ENCODE measurements at regions not wholly inside any gene's neighbourhood (a gene's known extent, or its start where the extent isn't known, plus 50 kb on each side); places are given as distances from the start of the nearest gene placed in this dataset.

DNA sequence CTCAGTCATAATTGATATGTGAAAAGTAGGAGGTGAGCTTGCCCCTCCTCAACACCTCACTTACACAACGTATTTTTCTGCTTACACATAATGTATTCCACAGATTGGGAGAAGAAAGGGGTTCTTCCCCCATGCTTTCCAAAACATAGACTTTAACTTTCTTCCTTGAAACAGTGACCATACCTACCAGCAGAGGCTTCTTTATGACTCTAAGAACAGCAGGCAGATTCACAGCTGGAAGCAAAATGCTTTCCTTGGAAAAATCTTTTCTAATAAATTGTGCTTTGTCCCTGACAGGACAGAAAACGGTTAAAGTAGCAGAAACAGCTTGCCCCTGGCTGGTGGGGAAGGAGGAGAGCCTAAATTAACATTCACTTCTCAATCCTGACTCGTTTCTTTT, 629.1 kb upstream of the IMPG1 start:
- TF ChIP-seq POLR2A (IDR thresholded peaks at IDR 0.05), result no peak
- TF ChIP-seq POLR2AphosphoS5 (IDR thresholded peaks at IDR 0.05), result no peak
- TF ChIP-seq, protein P1, sequence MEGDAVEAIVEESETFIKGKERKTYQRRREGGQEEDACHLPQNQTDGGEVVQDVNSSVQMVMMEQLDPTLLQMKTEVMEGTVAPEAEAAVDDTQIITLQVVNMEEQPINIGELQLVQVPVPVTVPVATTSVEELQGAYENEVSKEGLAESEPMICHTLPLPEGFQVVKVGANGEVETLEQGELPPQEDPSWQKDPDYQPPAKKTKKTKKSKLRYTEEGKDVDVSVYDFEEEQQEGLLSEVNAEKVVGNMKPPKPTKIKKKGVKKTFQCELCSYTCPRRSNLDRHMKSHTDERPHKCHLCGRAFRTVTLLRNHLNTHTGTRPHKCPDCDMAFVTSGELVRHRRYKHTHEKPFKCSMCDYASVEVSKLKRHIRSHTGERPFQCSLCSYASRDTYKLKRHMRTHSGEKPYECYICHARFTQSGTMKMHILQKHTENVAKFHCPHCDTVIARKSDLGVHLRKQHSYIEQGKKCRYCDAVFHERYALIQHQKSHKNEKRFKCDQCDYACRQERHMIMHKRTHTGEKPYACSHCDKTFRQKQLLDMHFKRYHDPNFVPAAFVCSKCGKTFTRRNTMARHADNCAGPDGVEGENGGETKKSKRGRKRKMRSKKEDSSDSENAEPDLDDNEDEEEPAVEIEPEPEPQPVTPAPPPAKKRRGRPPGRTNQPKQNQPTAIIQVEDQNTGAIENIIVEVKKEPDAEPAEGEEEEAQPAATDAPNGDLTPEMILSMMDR (IDR thresholded peaks at IDR 0.05), result no peak
- TF ChIP-seq EP300 (IDR thresholded peaks at IDR 0.05), result no peak
- no peak overlapping the region for H3K4me3 ChIP-seq
- no peaks in the 10 kb centered on the region for H3K4me1 ChIP-seq
- no peaks in the 10 kb centered on the region for H3K27me3 ChIP-seq
- no peak for DNase-seq
- H3K36me3 ChIP-seq, result no peaks in the 10 kb centered on the region
- H3K9me3 ChIP-seq, result no peaks in the 10 kb centered on the region
- intact Hi-C loops (cut with DNase I; ENCODE audit: low total_unique reads), result no loop called here
- 31 to 41% (median 38%) methylated on average over 3 of the region's 3 CpGs for WGBS, 5 donors
- no peak overlapping the region for H3K27ac ChIP-seq

DNA sequence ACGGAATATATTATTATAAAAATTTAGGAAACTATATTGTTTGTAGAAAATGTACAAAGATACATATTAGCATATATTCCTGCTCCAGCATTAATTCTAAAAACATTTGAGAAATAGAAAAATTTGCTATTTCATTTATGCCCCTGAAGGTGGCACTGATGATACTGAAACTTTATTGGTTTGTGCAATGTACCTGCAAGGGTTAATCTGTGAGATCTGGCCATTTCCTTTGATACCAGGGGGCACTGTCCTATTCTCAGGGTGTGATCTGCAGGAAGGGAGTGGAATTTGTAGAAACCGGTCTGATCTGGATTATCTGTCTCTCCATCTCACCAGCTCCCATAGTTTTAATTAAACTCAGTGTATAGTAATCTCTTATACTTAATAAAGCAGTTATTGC, 625.1 kb upstream of the IMPG1 start:
- Histone ChIP-seq H3K4me1 (no peaks in the 10 kb centered on the region), H3K4me3 (no peak overlapping the region), H3K36me3 (no peaks in the 10 kb centered on the region), H3K27me3 (no peaks in the 10 kb centered on the region), H3K9me3 (no peaks in the 10 kb centered on the region), H3K27ac (no peak overlapping the region)
- TF ChIP-seq EP300 (IDR thresholded peaks at IDR 0.05) (no peak), POLR2AphosphoS5 (IDR thresholded peaks at IDR 0.05) (no peak), POLR2A (IDR thresholded peaks at IDR 0.05) (no peak)
- TF ChIP-seq, protein P1 (IDR thresholded peaks at IDR 0.05), result no peak
- DNase-seq, result no peak
- intact Hi-C loops (cut with DNase I; ENCODE audit: low total_unique reads), result no loop called here
- 46 to 53% (median 48%) methylated on average over 2 of the region's 2 CpGs for WGBS, 5 donors

DNA sequence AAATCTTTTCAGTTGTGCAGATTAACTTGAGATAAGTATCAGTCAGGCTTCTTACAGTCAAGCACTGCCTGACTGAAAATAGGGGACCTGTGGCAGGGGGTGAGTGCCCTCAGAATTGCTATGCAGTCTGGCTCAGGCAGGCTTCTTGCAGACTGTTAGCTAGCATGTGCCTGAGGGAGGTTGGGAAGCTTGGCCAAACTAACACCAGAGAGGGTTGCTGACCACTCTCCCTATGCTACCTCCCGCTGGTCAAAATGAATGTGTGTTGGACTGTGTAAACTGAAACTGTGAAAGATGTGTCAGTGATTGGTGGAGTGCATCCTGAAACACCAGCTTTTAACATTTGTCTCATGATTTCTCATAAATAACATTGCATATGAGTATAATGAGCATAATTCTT, 622.3 kb upstream of the IMPG1 start:
- H3K4me3 ChIP-seq, result no peak overlapping the region
- DNase-seq, result no peak
- H3K9me3 ChIP-seq, result no peaks in the 10 kb centered on the region
- no peaks in the 10 kb centered on the region for H3K36me3 ChIP-seq
- no peak overlapping the region for H3K27ac ChIP-seq
- intact Hi-C loops (cut with DNase I; ENCODE audit: low total_unique reads), result no loop called here
- WGBS, 5 donors, result 20 to 47% (median 31%) methylated on average over 1 of the region's 1 CpG
- H3K4me1 ChIP-seq, result no peaks in the 10 kb centered on the region
- no peaks in the 10 kb centered on the region for H3K27me3 ChIP-seq
- no peak for TF ChIP-seq POLR2A (IDR thresholded peaks at IDR 0.05)
- TF ChIP-seq EP300 (IDR thresholded peaks at IDR 0.05), result no peak
- TF ChIP-seq, protein P1 (IDR thresholded peaks at IDR 0.05), result no peak
- no peak for TF ChIP-seq POLR2AphosphoS5 (IDR thresholded peaks at IDR 0.05)

DNA sequence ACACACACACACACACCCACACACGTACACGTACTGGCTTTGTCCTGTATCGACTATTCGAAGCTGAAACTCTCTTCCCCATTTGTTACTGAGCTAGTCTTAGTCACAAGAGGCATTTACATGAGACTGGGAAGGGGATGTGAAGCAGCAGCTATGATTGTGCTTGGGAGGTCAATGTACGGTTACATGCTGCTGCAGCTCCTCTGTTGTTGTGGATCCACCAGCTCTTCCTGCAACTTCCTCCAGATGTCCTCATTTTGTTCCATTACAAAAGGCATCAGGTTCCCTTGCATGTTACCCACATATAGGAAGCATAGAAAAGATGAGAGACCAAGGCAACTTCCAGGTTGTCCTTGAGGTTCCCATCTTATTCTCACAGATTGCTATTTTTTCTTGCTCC, 612.4 kb upstream of the IMPG1 start:
- H3K27me3 ChIP-seq, result no peaks in the 10 kb centered on the region
- intact Hi-C loops (cut with DNase I; ENCODE audit: low total_unique reads), result no loop called here
- peak in 1 of 2 donors; percentile 23 for DNase-seq
- H3K4me1 ChIP-seq, result no peaks in the 10 kb centered on the region
- H3K36me3 ChIP-seq, result no peaks in the 10 kb centered on the region
- TF ChIP-seq EP300 (IDR thresholded peaks at IDR 0.05) (no peak), POLR2AphosphoS5 (IDR thresholded peaks at IDR 0.05) (no peak), POLR2A (IDR thresholded peaks at IDR 0.05) (no peak)
- TF ChIP-seq, protein P1 (IDR thresholded peaks at IDR 0.05), result no peak
- no peaks in the 10 kb centered on the region for H3K9me3 ChIP-seq
- 80 to 85% (median 81%) methylated on average over 5 of the region's 5 CpGs for WGBS, 5 donors
- H3K4me3 ChIP-seq, result no peak overlapping the region
- H3K27ac ChIP-seq, result no peak overlapping the region
